ENCODE measurements at regions not wholly inside any gene's neighbourhood (a gene's known extent, or its start where the extent isn't known, plus 50 kb on each side); places are given as distances from the start of the nearest gene placed in this dataset.

DNA sequence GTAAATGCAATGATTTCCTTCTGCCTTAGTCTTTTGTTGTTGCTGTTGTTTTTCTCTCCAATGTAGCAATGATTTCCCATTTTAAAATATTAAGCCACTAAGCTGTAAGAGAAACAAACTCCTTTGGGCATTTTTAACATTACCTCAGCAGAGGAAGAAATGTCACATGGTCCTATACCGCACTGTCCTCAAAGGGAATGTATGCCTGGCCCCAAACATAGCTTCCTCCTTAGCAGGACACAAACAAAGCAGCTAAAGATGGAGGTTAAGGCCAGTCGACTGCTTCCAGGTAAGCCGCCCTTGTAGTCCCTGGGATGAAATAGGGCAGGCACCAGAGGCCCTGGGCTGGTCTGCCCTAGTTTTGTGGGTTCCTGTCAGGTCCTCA, 249.0 kb downstream of the TSHZ3 start:
- H3K9me3 Mint-ChIP-seq = no peaks in the 10 kb centered on the region
- no peak for ATAC-seq
- H3K27ac Mint-ChIP-seq = no peak overlapping the region
- DNase-seq = no peak
- no peaks in the 10 kb centered on the region for H3K4me1 Mint-ChIP-seq
- H3K36me3 Mint-ChIP-seq (ENCODE audit: low read depth) = no peaks in the 10 kb centered on the region
- H3K4me3 Mint-ChIP-seq = no peak overlapping the region
- H3K27me3 Mint-ChIP-seq = peaks cover 4% of the 10 kb centered on the region

DNA sequence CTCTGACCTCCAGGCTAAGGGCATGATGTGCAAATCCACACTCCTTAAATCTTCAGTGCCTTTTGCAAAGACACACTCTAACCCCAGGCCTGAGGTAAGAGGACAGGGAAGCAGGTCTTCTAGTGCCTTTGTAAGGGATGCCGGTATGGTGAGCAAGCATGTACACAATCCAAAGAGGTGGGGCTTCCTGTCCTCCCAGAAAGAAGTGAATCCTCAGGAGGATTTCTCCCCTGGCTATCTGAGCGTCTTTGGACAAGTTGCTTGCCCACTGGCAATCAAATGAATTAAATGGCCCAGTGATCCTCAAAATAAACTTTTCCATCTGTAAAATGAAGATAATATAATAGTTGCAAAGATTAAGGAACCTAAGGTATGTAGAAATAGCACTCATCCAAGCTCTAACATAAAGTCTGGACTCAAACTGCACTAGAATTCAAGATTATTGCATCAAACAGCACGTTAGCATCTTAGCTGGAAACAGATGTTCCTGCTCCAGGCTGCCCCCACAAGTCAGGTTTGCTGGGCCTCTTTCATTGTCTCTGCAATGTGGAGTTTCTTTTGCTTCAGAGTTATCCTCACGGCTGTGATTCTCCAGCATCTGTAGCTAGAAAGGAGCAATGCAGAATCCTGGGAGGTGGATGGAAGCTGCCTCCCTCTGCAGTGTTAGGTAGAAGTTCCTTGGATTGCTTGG, 249.6 kb downstream of the TSHZ3 start:
- no peaks in the 10 kb centered on the region for H3K4me1 Mint-ChIP-seq
- H3K27me3 Mint-ChIP-seq = peaks cover 4% of the 10 kb centered on the region
- no peak overlapping the region for H3K4me3 Mint-ChIP-seq
- DNase-seq (no peak), ATAC-seq (no peak)
- H3K27ac Mint-ChIP-seq = no peak overlapping the region
- H3K36me3 Mint-ChIP-seq (ENCODE audit: low read depth) = no peaks in the 10 kb centered on the region
- H3K9me3 Mint-ChIP-seq = no peaks in the 10 kb centered on the region

DNA sequence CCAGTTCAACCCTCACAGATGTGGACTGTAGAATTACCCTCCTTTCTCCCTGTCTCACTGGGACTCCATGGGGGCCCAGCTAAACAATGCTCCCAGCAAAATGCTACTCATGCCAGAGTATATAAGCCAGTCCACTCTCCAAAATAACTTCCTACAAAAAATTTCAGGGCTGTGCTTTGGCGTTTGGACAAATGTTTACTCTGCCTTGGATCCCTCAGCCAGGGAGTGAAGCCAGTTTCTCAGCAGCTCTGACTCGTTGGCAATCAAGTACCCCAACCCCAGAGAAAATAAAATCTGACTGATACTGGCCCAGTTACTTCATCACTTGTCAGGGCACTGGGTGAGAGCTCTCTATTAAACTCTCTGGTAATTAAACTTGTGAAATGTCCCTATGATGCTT, 250.4 kb downstream of the TSHZ3 start:
- Mint-ChIP-seq H3K9me3 (no peaks in the 10 kb centered on the region), H3K4me1 (no peaks in the 10 kb centered on the region)
- ATAC-seq = no peak

DNA sequence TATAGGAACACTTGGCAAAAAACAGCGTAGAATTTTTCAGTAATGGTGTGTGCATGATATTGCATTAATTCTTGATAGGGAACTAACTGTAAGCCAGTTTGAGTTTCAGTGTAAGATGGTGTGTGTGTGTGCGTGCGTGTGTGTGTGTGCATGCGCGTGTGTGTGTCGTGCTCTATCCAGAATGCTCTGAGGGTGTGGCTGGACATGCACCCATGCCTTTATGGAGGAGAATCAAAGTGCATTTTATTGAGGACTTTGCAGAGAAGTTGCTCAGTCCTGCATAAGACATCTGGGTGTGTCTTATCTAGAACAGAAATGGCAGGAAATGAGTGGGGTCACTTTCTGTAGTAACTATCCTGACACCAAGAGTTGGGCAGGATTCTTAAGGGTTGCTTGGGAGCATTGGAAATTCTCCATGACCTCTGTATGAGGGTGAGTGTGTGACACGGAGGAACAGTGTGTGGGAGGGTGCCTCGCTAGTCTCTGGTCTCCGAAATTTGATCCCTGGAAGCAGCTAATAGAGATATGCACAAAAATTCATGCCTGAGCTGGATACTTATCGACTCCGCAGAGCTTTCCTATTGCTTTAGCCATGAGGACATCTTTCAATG, 252.2 kb downstream of the TSHZ3 start:
- no peak for DNase-seq
- Mint-ChIP-seq H3K9me3 (no peaks in the 10 kb centered on the region), H3K27me3 (peaks cover 2% of the 10 kb centered on the region), H3K36me3 (ENCODE audit: low read depth) (no peaks in the 10 kb centered on the region), H3K4me3 (no peak overlapping the region), H3K4me1 (no peaks in the 10 kb centered on the region), H3K27ac (no peak overlapping the region)
- no peak for ATAC-seq

More for the DNA sequence above, 250.4 kb downstream of the TSHZ3 start:
- DNase-seq = no peak
- H3K27me3 Mint-ChIP-seq = peaks cover 4% of the 10 kb centered on the region
- H3K4me3 Mint-ChIP-seq = no peak overlapping the region
- H3K27ac Mint-ChIP-seq = no peak overlapping the region
- no peaks in the 10 kb centered on the region for H3K36me3 Mint-ChIP-seq (ENCODE audit: low read depth)

DNA sequence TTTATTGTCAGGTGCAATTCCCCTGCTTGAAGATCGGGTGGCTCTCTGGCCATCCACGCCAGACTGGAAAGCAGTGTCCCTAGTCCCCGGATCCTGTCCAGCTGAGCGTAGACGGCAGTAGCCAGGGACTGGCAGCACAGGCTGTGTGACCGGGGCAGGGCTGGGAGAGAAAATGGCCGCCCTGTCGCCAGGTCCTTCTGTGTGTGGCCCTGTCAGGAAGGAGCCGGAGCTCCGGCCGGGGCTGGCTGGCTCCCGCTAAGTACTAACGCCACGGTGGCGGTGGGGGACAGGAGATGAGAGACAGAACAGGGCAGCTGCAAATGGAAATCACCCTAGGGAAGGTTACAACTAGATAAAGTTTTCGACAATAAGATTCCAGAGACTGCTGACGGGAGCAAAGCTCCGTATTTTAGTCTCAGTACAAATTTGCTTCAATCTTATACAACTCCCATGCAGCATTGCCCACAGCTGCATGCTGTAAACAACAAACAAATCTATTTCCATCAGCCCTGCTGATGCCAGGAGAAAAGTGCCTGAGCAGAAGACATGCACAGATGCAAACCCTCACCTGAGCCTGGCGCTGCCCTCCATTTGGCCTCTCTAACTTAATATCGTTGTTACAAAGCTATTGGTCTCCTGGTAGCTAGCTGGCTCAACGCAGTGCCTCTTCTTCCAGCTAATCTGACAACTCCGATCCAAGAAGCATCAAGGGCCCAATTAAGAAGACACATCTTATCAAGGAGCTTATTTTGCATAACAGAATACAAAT, 253.0 kb downstream of the TSHZ3 start:
- H3K9me3 Mint-ChIP-seq = no peaks in the 10 kb centered on the region
- H3K36me3 Mint-ChIP-seq (ENCODE audit: low read depth) = no peaks in the 10 kb centered on the region
- H3K27me3 Mint-ChIP-seq = no peaks in the 10 kb centered on the region
- ATAC-seq = no peak
- no peak overlapping the region for H3K4me3 Mint-ChIP-seq
- no peak for DNase-seq
- no peak overlapping the region for H3K27ac Mint-ChIP-seq
- no peaks in the 10 kb centered on the region for H3K4me1 Mint-ChIP-seq

DNA sequence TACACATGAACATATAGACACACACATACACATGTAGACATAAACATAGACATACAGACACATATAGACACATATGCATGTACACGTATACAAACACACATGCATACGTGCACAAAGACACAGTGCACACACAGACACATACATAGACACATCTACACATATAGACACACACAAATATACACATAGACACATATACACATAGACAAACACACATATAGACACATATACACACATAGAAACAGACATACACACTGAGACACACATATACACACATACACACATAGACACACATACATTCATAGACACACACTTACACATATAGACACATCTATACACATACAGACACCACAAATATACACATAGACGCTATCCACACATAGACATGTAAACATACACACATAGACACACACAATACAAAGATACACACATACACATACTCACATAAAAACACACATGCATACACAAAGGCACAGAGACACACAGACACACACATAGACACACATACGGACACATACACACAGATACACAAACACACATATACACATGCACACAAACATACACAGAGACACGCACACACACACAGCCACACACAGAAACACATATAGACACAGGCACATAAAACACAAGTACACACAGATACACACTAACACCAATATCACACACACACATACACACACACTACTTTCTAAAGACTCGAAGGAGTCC, 254.0 kb downstream of the TSHZ3 start:
- no peaks in the 10 kb centered on the region for H3K9me3 Mint-ChIP-seq
- ATAC-seq (no peak), DNase-seq (no peak)
- no peak overlapping the region for H3K27ac Mint-ChIP-seq
- H3K36me3 Mint-ChIP-seq (ENCODE audit: low read depth) = no peaks in the 10 kb centered on the region
- H3K27me3 Mint-ChIP-seq = peaks cover 2% of the 10 kb centered on the region
- H3K4me3 Mint-ChIP-seq = no peak overlapping the region
- no peaks in the 10 kb centered on the region for H3K4me1 Mint-ChIP-seq

DNA sequence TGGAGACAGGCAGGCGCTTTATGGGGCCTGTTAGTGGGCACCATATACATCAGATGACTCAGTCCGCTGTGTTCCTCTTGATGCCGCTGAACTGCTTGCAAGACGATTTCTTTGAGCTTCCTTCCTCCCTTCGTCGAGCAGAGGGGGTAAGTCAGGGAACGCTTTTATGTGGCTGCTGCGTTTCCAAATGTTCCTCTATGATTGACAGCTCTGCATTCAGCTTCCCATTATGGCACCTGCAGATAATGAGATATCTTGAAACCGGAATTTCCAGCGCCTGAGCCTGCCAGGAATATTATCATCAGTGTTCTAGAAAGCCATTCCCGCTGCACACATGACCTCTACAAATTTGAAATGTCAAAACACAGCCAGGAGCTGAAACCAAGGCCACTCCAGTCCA, 257.0 kb downstream of the TSHZ3 start:
- no peaks in the 10 kb centered on the region for H3K9me3 Mint-ChIP-seq
- DNase-seq = no peak
- no peak overlapping the region for H3K4me3 Mint-ChIP-seq
- H3K4me1 Mint-ChIP-seq = no peaks in the 10 kb centered on the region
- ATAC-seq = no peak
- peaks cover 2% of the 10 kb centered on the region for H3K27me3 Mint-ChIP-seq
- no peaks in the 10 kb centered on the region for H3K36me3 Mint-ChIP-seq (ENCODE audit: low read depth)
- H3K27ac Mint-ChIP-seq = no peak overlapping the region

DNA sequence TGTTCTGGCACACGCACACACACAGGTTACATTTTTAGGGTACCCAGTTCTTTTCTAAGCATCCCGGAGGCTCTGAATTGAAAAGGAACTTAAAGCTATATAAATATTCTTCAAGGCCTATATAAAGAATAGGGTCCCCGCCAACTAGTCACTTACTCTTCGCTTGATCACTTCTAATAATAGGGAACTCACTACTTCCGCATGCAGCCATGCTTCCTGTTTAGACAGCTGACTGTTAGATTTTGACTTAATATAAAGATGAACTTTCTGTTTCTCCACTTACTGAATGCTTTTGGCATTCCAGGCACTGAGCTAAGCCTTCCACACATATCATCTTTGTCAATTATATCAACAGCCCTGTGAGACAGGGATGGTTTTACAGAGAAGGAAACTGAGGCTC, 259.6 kb downstream of the TSHZ3 start:
- Mint-ChIP-seq H3K27me3 (peaks cover 2% of the 10 kb centered on the region), H3K4me3 (no peak overlapping the region), H3K36me3 (ENCODE audit: low read depth) (no peaks in the 10 kb centered on the region), H3K9me3 (no peaks in the 10 kb centered on the region), H3K4me1 (no peaks in the 10 kb centered on the region), H3K27ac (no peak overlapping the region)
- DNase-seq = no peak
- no peak for ATAC-seq

DNA sequence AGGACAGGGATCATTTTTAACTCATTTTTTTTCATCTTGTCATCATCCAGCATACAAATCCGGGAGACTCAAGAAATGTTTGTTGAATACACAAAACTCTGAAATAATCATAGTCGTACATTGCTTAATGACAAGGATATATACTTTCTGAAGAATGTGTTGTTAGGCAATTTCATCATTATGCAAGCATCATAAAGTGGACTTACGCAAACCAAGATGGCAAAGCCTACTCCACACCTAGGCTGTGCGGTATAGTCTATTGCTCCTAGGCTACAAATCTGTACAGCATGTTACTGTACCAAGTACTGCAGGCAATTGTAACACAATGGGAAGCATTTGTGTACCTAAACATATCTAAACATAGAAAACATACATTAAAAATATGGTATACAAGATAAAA, 264.1 kb downstream of the TSHZ3 start:
- no peaks in the 10 kb centered on the region for H3K9me3 Mint-ChIP-seq
- H3K4me1 Mint-ChIP-seq = no peaks in the 10 kb centered on the region
- no peak overlapping the region for H3K27ac Mint-ChIP-seq
- DNase-seq (no peak), ATAC-seq (no peak)
- H3K4me3 Mint-ChIP-seq = no peak overlapping the region
- no peaks in the 10 kb centered on the region for H3K36me3 Mint-ChIP-seq (ENCODE audit: low read depth)
- no peaks in the 10 kb centered on the region for H3K27me3 Mint-ChIP-seq

DNA sequence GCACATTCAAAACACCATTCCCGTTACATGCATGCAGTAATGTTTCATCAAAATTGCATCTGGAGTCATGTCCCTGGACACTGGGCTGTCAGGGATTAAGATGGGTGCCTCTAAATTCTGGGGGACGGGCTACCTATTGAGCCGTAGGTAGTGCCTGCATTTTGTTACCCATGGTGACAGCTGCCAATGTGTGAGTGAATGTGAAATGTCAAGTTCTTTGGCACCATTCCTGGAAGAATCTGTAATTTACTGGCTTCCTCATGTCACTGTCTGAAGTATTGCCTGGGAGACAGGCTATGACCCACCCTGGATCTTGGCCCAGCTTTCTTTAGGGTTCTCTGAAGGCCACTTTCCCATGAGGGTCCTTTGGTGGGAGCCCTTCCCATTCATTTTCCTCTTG, 266.1 kb downstream of the TSHZ3 start:
- DNase-seq = no peak
- Mint-ChIP-seq H3K27ac (no peak overlapping the region), H3K36me3 (ENCODE audit: low read depth) (no peaks in the 10 kb centered on the region), H3K4me3 (no peak overlapping the region), H3K9me3 (no peaks in the 10 kb centered on the region), H3K27me3 (peaks cover 3% of the 10 kb centered on the region), H3K4me1 (no peaks in the 10 kb centered on the region)
- no peak for ATAC-seq

DNA sequence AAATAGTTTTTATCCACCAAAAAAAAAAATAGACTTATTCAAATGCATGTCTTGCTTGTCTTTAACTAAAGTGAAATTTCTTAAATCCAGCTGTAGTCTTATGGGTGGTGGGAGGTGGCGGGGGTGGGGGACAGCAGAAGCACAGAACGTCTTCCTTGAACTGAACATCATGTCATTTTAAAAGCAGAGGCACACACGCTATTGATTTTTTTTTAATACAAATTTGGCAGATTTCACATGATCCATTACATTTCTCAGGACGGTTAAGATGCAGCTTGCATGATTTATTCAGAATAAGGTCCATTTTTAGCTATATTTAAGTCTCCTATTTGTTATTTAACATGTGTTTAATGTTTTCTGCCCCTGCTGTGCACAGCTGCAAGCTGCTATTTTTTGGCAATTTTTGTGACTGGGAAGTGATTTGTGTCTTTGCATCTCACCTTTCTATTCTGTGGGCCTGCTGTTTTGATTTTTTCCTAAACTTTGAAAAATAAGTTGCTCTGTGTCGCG, 274.0 kb downstream of the TSHZ3 start:
- Mint-ChIP-seq H3K4me3 (no peak overlapping the region), H3K36me3 (ENCODE audit: low read depth) (no peaks in the 10 kb centered on the region), H3K27me3 (peaks cover 28% of the 10 kb centered on the region), H3K4me1 (no peaks in the 10 kb centered on the region), H3K9me3 (no peaks in the 10 kb centered on the region), H3K27ac (no peak overlapping the region)
- DNase-seq = no peak
- ATAC-seq = no peak

DNA sequence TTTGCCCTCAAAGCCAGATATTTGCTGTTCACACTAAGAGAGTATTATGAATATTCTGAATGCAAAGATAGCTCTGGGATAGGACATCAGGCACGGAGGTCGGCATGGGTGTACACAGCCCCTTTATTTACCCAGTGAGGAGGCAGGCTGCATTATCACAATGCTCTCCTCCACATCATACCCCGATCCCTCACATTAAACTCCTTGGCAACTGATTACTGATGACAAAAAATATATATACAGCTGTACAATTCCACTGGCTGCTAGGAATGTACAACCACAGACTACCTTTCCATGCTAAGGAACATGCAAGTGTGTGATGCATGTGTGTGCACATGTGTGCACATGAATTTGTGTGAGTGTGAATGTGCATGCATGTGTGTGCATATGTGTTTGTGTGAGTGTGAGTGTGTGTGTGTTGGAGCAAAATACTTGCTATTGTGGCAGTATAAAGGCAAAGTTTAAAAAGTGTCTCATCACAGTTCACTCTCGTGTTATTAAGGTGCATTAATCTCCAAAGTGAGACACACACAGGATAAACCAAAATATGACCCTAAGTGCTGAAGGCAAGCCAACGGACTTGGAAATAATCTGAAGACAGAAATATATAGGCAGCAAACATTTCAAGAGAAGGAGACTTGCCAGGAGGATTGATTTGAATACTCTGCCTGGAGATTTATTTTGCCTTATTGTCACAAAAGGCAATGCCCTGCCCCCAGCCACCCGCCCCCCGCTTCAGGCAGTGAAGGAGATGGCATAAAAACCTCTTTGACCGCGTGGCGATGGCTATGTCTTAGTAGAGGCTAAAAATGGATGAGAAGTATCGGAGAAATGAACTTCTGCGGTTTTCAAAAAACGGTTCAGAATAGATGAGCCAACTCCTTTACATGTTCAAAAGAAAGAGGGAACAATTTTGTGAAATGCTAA, 274.8 kb downstream of the TSHZ3 start:
- Mint-ChIP-seq H3K4me1 (no peaks in the 10 kb centered on the region), H3K27ac (no peak overlapping the region), H3K4me3 (no peak overlapping the region), H3K27me3 (peaks cover 28% of the 10 kb centered on the region), H3K36me3 (ENCODE audit: low read depth) (no peaks in the 10 kb centered on the region), H3K9me3 (no peaks in the 10 kb centered on the region)
- ATAC-seq (no peak), DNase-seq (no peak)

DNA sequence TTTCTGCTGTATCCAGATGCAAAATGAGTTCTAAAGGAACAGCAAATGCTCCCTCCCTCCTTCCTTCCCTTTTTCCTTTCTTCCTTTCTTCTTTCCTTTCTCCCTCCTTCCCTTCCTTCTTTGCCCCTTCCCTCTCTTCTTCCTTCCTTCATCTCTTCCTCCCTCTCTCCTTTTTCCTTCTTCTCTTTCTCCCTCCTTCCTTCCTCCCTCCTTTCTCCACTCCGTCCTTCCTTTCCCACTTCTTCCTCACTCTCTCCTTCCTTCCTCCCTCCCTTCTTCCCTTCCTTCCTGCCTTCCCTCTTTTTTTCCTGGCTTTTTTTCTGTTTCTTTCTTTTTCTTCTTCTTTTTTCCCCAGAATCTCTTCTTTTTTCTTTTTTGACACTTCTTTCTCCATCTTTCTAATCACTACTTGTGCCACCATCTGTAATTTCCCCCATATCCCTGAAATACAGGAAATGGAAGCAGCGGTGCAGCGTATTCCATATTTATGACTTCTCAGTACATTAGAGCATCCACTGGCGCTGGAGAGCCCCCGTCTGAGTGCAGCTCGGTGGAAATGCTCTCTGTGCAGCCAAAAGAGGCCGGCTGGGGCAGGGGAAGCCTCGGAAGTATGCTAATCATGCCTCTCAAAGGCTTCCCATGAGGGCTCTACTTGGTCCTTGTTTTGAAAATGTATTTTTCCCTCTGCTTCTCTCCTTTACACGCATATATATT, 275.6 kb downstream of the TSHZ3 start:
- no peaks in the 10 kb centered on the region for H3K4me1 Mint-ChIP-seq
- H3K9me3 Mint-ChIP-seq = no peaks in the 10 kb centered on the region
- no peak for DNase-seq
- no peak for ATAC-seq
- no peak overlapping the region for H3K27ac Mint-ChIP-seq
- H3K36me3 Mint-ChIP-seq (ENCODE audit: low read depth) = no peaks in the 10 kb centered on the region
- H3K4me3 Mint-ChIP-seq = no peak overlapping the region
- peaks cover 28% of the 10 kb centered on the region for H3K27me3 Mint-ChIP-seq
